Activated naive CD4-positive, alpha-beta T cell treated with anti-CD3 and anti-CD28 coated beads, Interleukin-2, amount 50 U/mL, for 24 hours (primary cell): ENCODE measurements at regions not wholly inside any gene's neighbourhood (a gene's known extent, or its start where the extent isn't known, plus 50 kb on each side); places are given as distances from the start of the nearest gene placed in this dataset.

Experiments used
- H3K27ac Mint-ChIP-seq: one replicate; pipeline ENCODE4 v1.8.0; 2021; ENCODE audit warnings: mild to moderate bottlenecking, mixed read lengths
- H3K27me3 Mint-ChIP-seq: one replicate; pipeline ENCODE4 v1.8.0; 2021; ENCODE audit warnings: mixed read lengths
- H3K36me3 Mint-ChIP-seq: one replicate; pipeline ENCODE4 v1.8.0; 2021; ENCODE audit warnings: mixed read lengths
- H3K4me1 Mint-ChIP-seq: one replicate; pipeline ENCODE4 v1.8.0; 2021; ENCODE audit warnings: mixed read lengths
- H3K4me3 Mint-ChIP-seq: one replicate; pipeline ENCODE4 v1.8.0; 2021; ENCODE audit warnings: mild to moderate bottlenecking, mixed read lengths
- H3K9me3 Mint-ChIP-seq: one replicate; pipeline ENCODE4 v1.8.0; 2021; ENCODE audit warnings: mixed read lengths

DNA sequence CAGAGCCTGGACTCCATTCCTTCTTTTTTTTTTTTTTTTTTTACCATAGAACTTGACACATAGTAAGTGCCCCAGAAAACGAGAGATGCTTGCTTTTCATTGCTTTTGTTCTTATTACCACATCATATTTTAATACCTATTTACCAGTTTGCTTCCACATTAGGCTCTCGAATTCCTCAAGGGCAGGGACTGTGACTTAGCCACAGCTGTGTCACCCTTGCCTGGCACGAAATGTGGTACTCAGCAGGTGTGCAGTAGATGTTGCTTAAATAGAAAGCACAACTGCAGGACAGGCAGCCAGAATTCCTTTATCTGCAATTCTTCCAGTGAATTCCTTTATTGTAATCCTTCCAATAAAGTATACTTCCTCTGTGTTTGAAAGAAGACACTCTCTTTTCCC is 393.0 kb downstream of the HAPSTR1 start:
- Mint-ChIP-seq H3K4me1 (no peaks in the 10 kb centered on the region), H3K36me3 (no peaks in the 10 kb centered on the region), H3K27ac (no peak overlapping the region), H3K9me3 (no peaks in the 10 kb centered on the region), H3K27me3 (no peaks in the 10 kb centered on the region), H3K4me3 (no peak overlapping the region)

DNA sequence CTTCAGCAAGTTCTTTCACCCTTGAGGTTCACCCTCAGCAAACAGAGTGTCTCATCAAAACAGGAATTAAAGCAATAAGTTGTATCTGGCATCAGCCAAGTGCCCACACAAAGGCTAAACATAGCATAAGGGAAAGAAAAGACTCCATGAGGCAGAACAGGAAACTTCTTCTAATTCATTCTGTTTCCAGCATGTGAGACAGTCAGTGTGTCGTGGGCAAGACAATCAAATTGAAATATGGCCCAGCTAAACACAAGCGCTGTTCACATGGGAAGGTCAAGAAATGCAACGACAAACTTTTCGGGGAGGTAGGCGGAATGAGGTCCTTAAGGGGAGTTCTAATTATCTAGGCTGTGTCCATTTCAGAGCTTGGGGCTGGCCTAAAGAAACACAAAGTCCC is 393.4 kb downstream of the HAPSTR1 start:
- Mint-ChIP-seq H3K4me1 (no peaks in the 10 kb centered on the region), H3K36me3 (no peaks in the 10 kb centered on the region), H3K4me3 (no peak overlapping the region)

GRCh38 chr16:9489835-9490467 is 398.5 kb downstream of the HAPSTR1 start:
- H3K4me3 Mint-ChIP-seq = no peak overlapping the region
- no peaks in the 10 kb centered on the region for H3K4me1 Mint-ChIP-seq
- no peaks in the 10 kb centered on the region for H3K9me3 Mint-ChIP-seq
- H3K27ac Mint-ChIP-seq = no peak overlapping the region
- H3K36me3 Mint-ChIP-seq = no peaks in the 10 kb centered on the region
- no peaks in the 10 kb centered on the region for H3K27me3 Mint-ChIP-seq

More for the DNA sequence above, 393.4 kb downstream of the HAPSTR1 start:
- no peaks in the 10 kb centered on the region for H3K27me3 Mint-ChIP-seq
- no peak overlapping the region for H3K27ac Mint-ChIP-seq
- H3K9me3 Mint-ChIP-seq = no peaks in the 10 kb centered on the region

DNA sequence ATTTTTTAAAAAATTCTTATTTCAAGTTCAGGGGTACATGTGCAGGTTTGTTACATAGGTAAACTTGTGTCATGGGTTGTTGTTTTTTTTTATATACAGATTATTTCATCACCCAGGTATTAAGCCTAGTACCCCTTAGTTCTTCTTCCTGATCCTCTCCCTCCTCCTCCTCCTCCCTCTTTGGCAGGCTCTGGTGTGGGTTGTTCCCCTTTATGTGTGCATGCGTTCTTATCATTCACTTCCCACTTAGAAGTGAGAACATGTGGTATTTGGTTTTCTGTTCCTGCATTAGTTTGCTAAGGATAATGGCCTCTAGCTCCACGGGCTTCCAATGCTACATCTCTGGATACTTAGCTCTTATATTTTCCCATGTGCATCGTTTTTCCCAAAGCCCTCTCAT is 404.4 kb downstream of the HAPSTR1 start:
- no peaks in the 10 kb centered on the region for H3K9me3 Mint-ChIP-seq
- H3K36me3 Mint-ChIP-seq = no peaks in the 10 kb centered on the region
- H3K4me3 Mint-ChIP-seq = no peak overlapping the region
- no peaks in the 10 kb centered on the region for H3K4me1 Mint-ChIP-seq
- peaks cover 3% of the 10 kb centered on the region for H3K27me3 Mint-ChIP-seq
- H3K27ac Mint-ChIP-seq = no peak overlapping the region

- H3K4me3 Mint-ChIP-seq = no peak overlapping the region
- peaks cover 3% of the 10 kb centered on the region for H3K27me3 Mint-ChIP-seq
- no peak overlapping the region for H3K27ac Mint-ChIP-seq
- H3K9me3 Mint-ChIP-seq = peaks cover 5% of the 10 kb centered on the region
- H3K4me1 Mint-ChIP-seq = no peaks in the 10 kb centered on the region
- no peaks in the 10 kb centered on the region for H3K36me3 Mint-ChIP-seq
Measured at GRCh38 chr16:9497750-9498149, 406.3 kb downstream of the HAPSTR1 start.

GRCh38 chr16:9499941-9500593 is 408.6 kb downstream of the HAPSTR1 start:
- peaks cover 5% of the 10 kb centered on the region for H3K9me3 Mint-ChIP-seq

GRCh38 chr16:9500872-9501271 is 409.4 kb downstream of the HAPSTR1 start:
- peaks cover 3% of the 10 kb centered on the region for H3K27me3 Mint-ChIP-seq
- H3K27ac Mint-ChIP-seq = no peak overlapping the region
- H3K4me3 Mint-ChIP-seq = no peak overlapping the region
- H3K4me1 Mint-ChIP-seq = no peaks in the 10 kb centered on the region
- H3K9me3 Mint-ChIP-seq = peaks cover 5% of the 10 kb centered on the region
- H3K36me3 Mint-ChIP-seq = no peaks in the 10 kb centered on the region

More at GRCh38 chr16:9499941-9500593, 408.6 kb downstream of the HAPSTR1 start:
- Mint-ChIP-seq H3K27ac (no peak overlapping the region), H3K27me3 (peaks cover 3% of the 10 kb centered on the region), H3K4me3 (no peak overlapping the region), H3K36me3 (no peaks in the 10 kb centered on the region), H3K4me1 (no peaks in the 10 kb centered on the region)

DNA sequence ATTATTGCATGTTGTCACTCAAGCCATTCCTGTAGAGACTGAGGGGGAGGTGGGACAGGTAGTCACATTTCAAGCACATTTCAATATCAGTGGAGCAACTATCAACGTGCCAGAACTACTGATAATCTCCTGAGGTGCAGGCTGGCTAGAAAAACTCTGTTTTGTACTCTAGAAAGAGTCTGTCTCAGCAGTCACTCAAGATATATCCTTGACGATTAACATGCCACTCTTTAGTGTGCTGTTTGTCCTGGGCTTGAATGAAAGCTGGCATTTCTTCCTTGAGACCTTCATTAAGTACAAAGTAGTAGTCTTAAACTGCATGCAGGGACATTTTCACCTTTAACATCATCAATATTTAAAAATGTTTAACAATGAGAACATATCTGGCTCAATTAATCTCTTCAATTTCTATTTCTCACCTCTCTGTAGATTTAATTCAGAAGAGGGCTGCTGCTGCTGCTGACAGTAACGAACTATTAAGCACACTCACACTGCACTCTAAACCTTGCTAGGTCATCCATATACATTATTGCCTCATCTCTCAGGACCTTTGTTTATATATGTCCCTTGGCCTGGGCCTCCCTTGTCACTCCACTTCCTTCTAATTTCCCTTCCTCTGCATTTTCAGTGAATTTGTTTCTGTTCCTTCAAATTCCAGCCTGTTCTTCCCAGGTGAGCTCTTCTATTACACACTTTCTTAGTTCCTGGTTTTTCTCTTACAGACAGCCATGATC is 412.0 kb downstream of the HAPSTR1 start:
- Mint-ChIP-seq H3K36me3 (no peaks in the 10 kb centered on the region), H3K4me3 (no peak overlapping the region), H3K27me3 (no peaks in the 10 kb centered on the region), H3K9me3 (peaks cover 8% of the 10 kb centered on the region), H3K27ac (no peak overlapping the region), H3K4me1 (no peaks in the 10 kb centered on the region)

DNA sequence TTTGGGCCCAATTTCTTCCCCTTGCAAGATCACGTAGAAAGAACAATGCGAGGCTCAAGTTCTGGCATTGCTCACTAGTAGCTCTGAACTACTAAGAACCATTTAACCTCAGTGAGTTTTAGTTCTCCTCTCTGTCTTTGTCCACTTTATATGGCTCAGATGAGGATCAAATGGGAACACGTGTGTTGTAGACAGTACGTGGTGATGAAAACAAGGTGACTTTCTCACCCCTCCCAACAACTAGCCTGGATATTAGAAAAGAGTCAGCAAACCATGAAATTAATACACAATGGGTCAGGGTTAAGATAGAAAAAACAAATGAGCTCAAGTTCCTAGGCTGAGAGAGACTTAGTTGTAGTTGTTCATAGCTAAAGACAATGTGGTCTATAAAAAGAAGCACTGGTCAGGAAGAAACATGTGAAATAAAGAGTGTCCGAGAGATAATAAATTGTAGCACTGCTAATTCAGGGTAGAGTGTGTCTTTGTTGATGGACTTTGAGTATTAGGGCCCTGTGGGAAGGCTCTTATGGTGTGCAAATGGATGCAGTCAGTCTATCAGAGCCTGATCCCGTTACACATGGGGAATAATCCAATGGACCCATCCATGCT is 417.0 kb downstream of the HAPSTR1 start:
- Mint-ChIP-seq H3K27me3 (peaks cover 2% of the 10 kb centered on the region), H3K36me3 (no peaks in the 10 kb centered on the region), H3K4me3 (no peak overlapping the region), H3K4me1 (no peaks in the 10 kb centered on the region), H3K27ac (no peak overlapping the region), H3K9me3 (peaks cover 13% of the 10 kb centered on the region)

GRCh38 chr16:9509663-9510062 is 418.2 kb downstream of the HAPSTR1 start:
- peaks cover 15% of the 10 kb centered on the region for H3K9me3 Mint-ChIP-seq
- H3K27me3 Mint-ChIP-seq = peaks cover 2% of the 10 kb centered on the region
- H3K4me1 Mint-ChIP-seq = no peaks in the 10 kb centered on the region
- H3K36me3 Mint-ChIP-seq = no peaks in the 10 kb centered on the region
- H3K27ac Mint-ChIP-seq = no peak overlapping the region
- H3K4me3 Mint-ChIP-seq = no peak overlapping the region

DNA sequence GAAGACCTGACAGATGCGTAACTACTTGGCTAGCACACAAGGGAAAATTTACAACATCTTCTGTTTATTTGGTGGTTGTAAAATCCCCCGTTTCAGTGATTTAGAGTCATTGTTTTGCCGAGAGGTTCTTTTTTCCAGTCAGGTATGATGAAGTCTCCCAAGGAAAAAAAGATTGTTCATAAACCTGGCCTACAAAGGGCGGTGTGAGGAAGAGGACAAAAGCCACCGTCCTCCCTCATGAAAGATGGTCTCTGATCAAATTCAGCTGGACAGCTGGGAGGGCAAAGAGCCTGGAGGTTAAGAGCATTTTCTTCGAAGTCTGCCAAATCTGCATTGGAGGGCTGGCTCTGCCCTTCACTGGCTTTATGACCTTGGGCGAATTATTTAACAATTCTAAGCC is 419.9 kb downstream of the HAPSTR1 start:
- Mint-ChIP-seq H3K4me3 (no peak overlapping the region), H3K36me3 (no peaks in the 10 kb centered on the region), H3K27me3 (peaks cover 2% of the 10 kb centered on the region), H3K4me1 (no peaks in the 10 kb centered on the region), H3K27ac (no peak overlapping the region), H3K9me3 (peaks cover 15% of the 10 kb centered on the region)

DNA sequence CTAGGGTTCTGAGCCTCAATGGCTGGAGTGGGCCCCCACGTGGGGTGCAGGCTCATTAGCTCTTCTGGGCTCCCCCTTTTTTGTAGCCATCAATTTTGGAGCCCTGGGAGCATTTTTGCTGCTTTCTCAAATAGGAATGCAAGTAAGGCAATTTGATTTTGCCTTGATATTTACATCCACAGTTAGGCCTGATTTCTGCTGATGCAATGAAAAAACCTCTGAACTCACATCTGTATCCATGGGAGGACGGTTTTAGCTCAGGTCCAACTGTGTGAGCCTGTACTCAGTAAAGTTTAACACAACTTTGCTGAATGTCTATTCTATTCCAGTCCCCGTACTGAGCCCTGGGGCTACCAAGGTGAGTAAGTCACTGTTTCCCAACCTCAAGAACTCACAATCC is 425.0 kb downstream of the HAPSTR1 start:
- Mint-ChIP-seq H3K27ac (no peak overlapping the region), H3K36me3 (no peaks in the 10 kb centered on the region), H3K4me3 (no peak overlapping the region), H3K9me3 (peaks cover 16% of the 10 kb centered on the region), H3K4me1 (no peaks in the 10 kb centered on the region), H3K27me3 (peaks cover 1% of the 10 kb centered on the region)

- Mint-ChIP-seq H3K36me3 (no peaks in the 10 kb centered on the region), H3K27me3 (peaks cover 1% of the 10 kb centered on the region), H3K4me1 (no peaks in the 10 kb centered on the region), H3K9me3 (peaks cover 12% of the 10 kb centered on the region), H3K27ac (no peak overlapping the region), H3K4me3 (no peak overlapping the region)
Measured at GRCh38 chr16:9518051-9518450, 426.6 kb downstream of the HAPSTR1 start.

GRCh38 chr16:9518581-9518980 is 427.1 kb downstream of the HAPSTR1 start:
- H3K4me1 Mint-ChIP-seq = no peaks in the 10 kb centered on the region
- no peak overlapping the region for H3K4me3 Mint-ChIP-seq
- peaks cover 1% of the 10 kb centered on the region for H3K27me3 Mint-ChIP-seq
- peaks cover 7% of the 10 kb centered on the region for H3K9me3 Mint-ChIP-seq
- H3K27ac Mint-ChIP-seq = no peak overlapping the region
- no peaks in the 10 kb centered on the region for H3K36me3 Mint-ChIP-seq

DNA sequence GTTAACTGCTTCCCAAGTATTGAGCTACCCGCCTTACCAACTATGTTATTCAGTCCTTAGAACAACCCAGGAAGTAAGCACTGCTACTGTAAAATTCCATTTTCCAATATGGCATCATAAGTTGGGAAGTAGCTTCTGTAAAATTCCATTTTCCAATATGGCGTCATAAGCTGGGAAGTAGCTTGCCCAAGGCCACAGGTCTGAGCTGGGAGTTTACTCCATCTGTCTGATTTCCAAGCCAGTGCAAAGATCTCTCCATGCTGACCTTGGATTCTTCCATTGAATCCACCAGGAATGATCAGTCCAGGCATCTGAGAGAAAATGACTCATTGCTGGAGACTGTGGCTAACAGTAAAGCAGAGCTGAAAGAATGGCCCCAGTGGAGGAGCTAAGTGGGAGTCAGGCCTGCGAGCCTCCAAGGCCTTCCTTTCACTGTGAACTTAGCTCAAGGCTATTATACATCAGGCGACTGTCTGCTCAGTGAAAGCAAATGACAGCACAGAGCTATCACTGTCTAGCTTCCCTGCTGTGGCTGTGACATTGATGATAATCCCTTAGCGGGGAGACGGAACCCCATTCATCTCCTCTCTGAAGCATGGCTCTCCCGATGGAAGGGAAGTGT is 430.4 kb downstream of the HAPSTR1 start:
- H3K36me3 Mint-ChIP-seq = no peaks in the 10 kb centered on the region

More for the DNA sequence above, 430.4 kb downstream of the HAPSTR1 start:
- Mint-ChIP-seq H3K27me3 (peaks cover 1% of the 10 kb centered on the region), H3K27ac (peak overlapping the region; percentile 33), H3K4me3 (no peak overlapping the region), H3K9me3 (peaks cover 6% of the 10 kb centered on the region), H3K4me1 (no peaks in the 10 kb centered on the region)
